AG08396 (cell line): ENCODE measurements at regions not wholly inside any gene's neighbourhood (a gene's known extent, or its start where the extent isn't known, plus 50 kb on each side); places are given as distances from the start of the nearest gene placed in this dataset.
"Not testable (repeated sequence)": the region's sequence is repeated elsewhere in the genome, so short reads cannot be mapped to it uniquely, and the experiment has no call there.

Experiments
- DNase-seq: peaks from one replicate; pipeline ENCODE4 v3.0.0; 2012; ENCODE audit warnings: low spot score, mixed read lengths

DNA sequence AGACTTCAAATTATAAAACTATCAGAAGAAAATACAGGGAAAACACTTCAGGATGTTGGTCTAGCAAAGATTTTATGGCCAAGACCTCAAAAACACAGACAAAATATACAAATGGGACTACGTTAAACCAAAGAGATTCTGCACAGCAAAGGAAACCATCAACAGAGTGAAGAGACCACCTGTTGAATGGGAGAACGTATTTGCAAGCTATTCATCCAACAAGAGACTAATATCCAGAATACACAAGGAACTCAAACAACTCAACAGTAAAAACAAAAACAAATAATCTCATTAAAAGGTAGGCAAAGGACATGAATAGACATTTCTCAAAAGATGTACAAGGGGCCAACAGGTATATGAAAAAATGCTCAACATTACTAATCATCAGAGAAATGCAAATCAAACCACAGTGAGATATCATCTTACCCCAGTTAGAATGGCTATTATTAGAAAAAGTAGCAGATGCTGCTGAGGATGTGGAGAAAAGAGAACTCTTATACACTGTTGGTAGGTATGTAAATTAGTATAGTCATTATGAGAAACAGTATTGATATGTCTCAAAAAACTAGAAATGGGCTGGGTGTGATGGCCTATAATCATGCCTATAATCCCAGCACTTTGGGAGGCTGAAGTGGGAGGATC is 112.6 kb downstream of the LRIG2 start:
- no peak for DNase-seq

DNA sequence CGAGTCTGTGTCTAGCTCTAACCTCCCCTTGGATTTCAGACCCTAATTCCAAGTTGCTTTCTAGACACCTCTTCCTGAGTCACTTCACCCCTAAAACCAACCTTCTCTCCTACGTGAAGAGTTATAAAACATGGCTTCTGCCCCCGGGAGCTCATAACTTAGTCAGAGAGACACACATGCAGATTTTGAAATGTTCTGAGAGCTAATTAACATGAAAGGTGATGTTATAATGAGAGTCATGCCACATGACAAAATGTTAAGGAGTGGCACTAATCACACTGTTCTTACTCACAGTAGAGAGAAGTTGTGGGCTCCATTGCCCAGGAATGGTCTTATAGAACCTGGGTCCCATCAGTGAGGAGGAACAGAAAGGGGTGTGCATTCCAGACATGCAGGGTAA is 117.1 kb downstream of the LRIG2 start:
- DNase-seq, result no peak

DNA sequence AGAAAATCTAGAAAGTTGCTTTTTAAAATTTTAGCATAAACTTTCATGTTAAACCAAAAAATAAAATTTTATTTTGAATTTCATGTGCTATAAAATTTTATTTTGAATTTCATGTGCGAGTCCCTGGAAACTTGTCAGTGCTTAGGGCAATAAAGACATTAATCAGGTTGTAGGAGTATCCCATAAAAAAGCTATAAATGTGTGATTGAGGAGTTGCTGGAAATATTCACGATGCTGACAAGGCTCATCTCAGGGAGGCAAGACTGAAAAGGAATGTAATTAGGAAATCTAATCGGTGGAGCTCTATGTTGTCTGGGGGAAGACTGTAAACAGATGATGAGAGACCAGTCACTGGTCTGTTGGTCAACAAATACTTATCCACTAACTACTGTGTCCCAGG is 117.9 kb downstream of the LRIG2 start:
- DNase-seq, result no peak

DNA sequence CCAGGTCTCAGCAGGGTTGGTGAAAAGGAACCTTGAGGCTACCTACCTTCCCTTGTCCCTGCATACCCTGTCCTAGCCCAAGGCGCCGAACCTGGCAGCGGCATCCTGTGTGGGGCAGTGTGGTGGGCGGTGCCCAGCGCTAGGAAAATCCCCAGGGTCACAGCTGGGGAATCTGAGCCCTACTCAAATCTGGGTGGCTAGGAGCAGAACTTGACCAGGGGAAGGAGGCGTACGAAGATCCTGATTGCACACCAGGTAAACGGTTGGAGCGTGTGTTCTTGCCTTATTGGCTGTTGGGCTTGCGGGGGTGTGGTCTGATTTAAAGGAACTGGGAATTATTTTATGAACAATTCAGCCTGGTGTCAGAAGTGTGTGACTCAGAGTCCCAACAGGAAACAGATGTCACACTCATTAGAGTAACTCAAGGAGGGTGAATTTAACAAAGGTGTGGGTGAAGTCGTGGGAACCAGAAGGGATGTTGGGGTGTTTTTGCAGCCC is 118.6 kb downstream of the LRIG2 start:
- DNase-seq, result no peak

DNA sequence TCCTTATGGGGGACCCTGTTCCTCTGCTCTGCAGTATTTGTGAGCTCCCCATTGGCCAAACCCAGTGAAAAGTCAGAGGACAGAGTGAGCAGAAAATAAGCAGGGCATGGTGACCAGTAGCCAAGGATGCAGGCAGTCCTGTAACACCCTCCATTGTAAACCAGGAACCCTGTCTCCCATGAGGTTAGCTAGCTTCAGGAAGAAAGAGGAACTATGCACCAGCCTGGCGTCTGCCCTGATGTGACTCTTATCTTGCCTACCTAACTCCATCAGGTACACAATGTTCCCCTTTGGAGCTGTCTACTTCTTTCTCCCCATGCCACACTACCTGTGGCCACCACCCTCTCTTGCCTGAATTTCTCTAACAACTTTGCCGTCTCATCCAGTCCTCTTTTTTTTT is 119.2 kb downstream of the LRIG2 start:
- no peak for DNase-seq

DNA sequence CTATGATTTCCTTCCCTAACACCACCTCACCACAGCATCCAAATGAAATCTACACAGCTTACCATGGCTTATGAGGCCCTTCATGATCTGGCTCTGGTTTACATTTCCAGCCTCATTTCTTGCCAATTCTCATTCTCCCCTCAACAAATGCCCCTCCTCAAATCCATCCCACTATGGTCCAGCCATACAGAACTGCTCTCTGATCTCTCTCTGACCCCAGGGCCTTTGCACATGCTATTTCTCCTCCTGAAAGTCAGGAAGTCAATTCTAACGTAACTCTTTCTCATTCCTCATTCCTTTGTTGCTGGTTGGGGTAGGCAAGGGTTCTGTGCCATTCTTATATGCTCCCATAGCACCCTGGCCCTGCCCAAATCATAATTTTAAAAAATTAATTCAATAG is 120.0 kb downstream of the LRIG2 start:
- no peak for DNase-seq

DNA sequence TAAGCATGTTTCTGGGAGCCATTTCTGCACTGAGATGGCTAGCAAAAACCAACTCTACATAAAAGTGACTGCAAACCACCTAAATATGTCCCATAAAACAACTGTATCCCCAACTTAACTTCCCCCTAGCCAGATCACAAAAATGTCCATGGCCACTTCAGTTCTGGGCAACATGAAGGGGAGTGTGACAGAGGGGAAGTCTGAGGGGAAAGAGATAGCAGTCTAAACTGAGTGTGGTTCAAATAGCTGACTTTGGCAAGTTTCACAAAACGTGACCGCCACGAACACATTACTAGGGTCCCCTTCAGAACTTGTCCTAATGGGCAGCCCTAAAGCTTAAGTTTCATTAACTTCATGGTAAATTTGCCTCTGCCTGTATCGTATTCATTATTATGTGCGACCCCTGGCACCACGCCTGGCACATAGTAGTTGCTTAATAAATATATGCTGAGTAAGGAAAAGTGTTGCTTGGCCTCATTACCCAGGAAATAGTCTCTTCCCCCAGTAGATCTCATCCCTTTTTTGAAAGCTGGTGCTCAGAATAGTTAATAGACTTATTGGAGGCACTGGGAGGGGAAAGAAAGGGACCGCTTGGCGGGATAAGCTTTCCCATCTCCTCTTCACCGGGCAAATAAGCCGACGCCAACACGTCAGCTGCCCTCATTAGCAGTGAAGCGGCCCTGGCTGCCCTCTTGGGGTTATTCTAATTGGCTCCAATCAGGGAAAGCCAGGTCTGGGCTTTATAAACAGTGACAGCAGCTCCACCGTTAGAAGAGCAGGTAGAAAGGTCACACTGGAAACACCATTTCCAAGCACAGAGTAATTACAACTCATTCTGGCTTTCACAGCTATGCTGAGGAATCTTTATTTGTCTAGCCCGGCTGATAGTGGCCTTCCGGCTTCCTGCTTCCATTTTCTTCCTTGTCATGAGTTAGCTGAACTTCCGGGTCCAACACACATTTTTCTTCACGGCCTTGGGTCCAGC is 122.1 kb downstream of the LRIG2 start:
- no peak for DNase-seq

DNA sequence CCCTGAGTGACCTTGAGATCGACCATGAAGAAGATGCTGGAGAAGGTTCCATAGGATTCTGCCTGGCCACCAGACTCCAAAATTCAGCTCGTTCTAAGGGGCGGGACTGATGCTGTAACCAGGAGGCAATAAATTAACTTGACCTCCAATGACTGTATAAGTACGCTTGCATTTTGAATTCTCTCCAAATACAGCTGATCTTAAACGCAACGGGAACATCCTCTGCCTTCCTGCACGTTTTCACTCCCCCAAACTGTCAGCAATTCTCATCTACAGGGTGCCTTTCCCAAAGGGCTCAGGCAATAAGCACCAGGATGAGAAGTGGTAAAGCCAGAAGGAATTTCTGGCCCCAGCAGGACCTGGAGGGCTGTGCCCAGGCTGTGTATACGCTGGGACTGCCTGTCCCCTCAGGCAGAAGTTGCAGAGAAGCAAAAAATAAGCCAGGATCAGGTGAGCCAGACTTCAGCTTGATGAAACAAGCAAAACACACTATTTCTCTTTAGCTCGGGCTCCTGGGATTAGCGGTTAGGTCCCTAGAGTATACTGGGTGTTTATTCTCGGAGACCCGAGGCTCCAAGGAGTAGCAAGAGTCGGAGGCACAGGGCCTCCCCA is 124.8 kb downstream of the LRIG2 start:
- no peak for DNase-seq

DNA sequence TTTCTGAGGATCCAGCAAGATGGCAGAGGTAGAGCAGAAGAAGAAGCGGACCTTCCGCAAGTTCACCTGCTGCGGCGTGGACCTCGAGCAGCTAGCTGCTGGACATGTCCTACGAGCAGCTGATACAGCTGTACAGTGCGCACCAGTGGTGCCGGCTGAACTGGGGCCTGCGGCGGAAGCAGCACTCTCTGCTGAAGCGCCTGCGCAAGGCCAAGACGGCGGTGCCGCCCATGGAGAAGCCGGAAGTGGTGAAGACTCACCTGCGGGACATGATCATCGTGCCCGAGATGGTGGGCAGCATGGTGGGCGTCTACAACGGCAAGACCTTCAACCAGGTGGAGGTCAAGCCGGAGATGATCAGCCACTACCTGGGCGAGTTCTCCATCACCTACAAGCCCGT is 125.8 kb downstream of the LRIG2 start:
- DNase-seq, result no peak

DNA sequence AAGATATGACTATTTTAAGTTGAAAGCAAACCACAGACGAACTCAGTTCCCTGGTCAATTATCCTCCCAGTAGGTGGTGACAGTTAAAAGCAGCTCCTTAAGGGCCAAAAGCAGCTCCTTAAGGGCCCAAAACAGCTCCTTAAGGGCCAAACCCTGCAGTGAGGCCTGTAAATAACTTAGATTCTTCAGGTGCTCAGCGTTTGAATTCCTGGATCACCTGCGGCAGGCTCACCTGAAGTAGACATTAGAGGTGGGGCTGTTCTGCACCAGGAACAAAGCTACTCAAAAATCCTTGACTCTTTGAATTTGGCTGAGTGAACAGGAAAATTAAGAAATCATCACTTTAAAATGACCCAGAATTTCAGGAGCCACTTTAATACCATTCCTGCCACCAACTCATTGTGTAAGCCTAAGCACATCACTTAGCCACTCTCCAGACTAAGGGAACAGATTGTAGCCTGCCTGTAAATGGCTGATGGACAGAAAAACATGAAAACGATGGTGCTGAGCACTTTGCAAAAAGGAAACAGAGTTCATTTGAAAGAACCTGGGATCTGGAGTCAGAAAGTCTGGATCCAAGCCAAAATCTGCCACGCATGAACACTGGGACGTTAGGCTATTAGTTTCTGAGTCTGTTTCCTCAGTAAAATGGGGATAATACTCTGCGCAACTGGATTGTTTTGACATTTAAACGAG is 126.9 kb downstream of the LRIG2 start:
- DNase-seq, result no peak

DNA sequence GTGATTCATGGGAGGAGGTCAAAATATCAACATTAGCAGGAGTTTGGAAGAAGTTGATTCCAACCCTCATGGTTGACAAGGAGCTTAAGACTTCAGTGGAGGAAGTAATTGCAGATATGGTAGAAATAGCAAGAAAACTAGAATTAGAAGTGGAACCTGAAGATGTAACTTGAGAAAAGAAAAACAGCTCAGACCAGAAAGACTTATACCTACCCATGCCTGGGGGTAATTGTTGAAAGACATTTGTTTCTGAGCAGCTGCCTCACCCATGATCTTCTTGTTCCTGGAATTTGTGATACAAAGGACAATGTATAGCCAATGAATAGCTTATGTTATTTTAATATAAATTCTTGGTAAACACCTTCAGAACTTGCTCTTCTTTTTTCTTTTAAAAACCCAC is 128.6 kb downstream of the LRIG2 start:
- DNase-seq, result no peak

DNA sequence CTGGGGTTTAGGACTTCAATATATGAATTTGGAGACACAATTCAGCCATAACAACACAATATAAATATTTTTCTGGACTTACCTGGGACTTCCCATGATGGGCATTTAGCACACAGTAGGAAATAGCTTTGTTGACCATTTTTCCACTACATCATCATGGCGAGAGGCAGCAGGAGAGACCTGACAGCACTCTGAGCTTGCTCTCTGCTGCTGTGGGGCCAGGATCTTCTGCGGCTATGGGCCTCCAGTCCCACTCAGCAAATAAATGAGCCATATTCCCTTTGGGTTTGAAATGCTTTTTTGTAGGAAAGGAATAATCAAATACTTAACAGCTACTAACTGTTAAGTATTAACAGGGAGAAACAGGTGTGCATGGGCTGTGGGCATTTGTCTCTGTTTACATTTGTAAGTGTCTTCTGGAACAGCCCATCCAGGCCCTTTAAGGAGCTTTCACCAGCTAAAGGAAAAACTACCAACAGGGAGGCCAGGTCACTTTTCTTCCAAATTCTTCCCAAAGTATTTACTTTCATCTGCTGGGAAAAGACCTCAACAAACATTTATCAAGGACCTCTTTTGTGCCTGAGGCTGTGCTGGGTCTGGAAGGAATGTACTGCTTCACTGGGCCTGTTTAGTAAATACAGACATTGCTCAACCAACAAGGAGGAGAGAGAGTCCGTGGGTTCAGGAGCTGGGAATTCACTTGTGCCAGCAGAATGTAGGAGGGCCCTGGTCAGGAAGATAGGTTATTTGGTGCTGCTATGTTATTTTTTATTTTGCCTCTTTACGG is 133.2 kb downstream of the LRIG2 start:
- no peak for DNase-seq

DNA sequence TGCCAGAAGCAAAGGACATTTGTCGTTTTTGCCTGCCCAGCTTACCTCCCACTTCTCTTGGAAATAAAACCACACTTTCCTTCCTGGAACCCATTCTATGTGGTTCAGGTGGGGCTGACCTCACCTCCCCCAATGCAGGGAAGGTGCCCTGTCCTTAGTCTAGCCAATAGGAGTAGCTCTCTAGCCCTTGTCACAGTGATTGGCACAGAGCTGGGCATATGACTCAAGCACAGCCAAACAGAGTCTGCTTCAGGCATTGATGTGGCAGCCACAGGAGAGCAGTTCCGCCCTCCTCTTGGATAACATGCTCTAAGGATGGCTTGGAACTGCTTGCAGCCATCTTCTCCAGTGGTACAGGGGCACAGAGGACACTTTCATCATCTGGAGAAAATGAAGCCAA is 134.0 kb downstream of the LRIG2 start:
- DNase-seq, result no peak

DNA sequence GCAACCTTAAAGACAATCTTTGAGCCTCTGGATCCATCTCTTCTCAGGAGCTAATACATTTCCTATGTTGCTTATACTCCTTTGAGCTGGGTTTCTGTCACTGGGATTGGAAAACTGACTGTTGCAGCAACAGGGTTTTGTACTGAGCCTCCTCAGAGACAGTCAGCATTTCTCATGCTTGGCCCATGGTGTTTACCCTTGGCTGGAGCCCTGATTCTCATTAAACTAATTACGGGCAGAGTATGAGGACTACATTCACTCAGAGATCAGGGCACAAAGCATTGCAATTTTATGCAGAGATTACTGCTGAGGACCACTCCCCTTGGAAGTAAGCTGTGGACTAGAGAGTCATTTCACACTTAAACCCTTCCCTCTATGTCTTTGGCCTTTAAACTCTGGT is 134.5 kb downstream of the LRIG2 start:
- DNase-seq, result no peak

DNA sequence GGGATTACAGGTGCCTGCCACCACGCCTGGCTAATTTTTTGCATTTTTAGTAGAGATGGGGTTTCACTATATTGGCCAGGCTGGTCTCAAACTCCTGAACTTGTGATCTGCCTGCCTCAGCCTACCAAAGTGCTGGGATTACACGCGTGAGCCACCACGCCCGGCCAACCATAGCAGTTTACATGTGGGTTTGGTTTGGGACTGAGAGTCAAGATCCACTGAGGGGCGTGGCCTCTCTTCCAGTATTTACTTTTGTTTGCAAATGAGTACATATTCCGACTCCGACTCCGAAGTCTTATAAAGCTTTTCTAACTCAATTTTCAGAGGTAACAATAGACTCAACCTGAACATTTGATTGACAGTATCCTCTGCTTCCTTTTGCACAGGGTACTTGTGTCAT is 135.4 kb downstream of the LRIG2 start:
- DNase-seq, result not testable (repeated sequence)

DNA sequence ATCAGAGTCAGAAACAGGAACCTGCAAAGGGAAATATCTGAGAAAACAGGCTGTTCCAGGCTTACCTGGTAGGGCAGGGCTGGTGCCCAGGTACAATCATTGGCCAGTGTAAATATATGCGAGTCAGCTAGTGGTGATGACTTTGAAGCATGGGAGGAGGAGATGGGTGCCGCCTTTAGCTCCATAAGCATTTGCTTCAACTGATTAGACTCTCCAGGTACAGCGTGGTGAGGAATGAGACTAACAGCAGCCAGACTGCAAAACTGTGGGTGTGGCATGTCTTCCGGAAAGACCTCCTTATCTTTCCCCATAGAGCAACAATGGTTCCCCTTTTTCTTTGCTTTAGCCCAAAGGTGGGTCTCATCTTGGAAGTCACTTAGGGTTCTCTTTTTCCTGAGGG is 137.2 kb downstream of the LRIG2 start:
- no peak for DNase-seq

DNA sequence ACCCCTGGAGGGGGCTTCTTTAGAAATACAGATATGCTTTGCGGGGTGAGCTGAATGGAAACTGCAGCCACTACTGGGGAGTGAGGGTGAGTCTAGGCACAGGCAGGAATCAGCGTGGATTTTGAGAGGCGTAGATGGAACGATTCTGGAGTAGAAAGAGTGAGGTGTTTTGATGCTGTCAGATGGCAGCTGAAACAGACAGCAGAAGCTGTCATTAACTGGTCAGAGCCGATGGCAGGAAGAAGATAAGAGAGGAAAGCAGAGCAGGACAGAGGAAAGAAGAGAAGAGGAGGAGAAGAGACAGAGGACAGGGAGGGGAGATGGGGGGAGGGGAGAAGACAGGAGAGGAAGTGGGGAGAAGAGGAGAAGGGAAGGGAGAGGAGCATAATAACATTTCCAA is 138.5 kb downstream of the LRIG2 start:
- DNase-seq, result no peak

DNA sequence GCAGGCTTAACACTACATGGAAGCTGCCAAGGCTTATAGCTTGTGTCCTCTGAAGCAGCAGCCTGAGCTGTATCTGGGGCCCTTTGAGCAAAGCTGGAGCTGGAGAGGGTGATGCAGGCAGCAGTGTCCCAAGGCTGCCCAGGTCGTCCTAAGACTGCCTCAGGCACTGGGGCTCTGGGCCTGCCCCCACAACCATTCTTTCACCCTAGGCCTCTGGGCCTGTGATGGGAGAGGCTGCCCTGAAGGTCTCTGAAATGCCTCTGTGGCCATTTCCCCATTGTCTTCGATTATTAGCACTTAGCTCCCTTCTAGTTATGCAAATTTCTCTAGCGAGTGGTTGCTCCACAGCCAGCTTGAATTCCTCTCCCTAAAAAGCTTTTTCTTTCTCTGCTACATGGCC is 142.0 kb downstream of the LRIG2 start:
- no peak for DNase-seq

DNA sequence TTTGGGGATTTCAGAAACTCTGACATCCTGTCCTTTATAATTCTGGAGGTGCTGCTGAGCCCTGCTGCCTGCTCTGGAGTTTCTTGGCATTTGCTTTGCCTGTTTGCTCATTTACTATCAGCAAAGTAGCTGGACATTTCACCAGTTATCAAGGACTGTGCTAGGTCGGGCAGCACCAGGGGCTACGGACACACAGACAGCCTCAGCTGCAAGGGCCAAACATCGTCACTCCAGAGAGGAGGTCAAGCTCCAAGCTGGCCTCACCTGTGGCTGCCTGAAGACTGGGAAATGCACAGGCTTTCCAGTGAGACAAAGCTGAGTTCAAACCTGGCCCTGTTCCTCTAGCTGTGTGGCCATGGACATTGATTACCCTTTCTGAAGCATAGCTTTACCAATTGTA is 143.7 kb downstream of the LRIG2 start:
- DNase-seq, result no peak

DNA sequence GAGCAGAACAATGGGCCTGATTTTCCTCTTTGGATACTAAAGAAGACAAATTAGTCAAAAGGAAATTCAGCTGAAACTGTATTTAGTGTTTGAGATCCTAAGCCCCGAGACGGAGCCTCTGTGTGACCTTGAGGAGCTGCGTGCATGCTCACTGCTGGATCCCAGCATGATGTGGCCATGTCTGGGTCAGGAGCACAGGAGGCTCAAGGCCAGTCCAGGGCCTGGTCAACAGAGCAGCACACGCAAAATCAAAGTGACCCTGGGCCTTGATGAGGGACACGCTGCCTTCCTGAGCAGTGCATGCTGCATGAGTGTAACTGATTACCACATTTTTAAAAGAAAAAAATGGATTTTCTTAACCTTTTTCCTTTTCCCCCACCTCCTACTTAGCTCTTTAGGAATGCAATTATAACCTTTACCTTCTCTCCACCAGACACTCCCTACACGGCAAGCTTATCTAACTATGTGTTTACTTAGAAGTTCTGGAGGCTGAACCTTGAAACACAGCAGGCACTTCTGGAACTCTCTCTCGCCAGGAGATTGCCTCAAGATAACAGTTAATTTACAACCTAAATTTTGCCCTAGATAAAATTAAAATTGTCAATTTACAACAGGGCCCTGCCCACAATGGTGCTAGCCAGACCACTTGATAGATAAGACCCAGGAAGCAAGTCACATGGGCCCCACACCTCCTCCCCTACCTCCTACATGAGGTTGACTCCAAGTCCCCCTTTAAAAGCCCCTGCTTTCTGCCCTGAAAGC is 144.6 kb downstream of the LRIG2 start:
- DNase-seq, result no peak

DNA sequence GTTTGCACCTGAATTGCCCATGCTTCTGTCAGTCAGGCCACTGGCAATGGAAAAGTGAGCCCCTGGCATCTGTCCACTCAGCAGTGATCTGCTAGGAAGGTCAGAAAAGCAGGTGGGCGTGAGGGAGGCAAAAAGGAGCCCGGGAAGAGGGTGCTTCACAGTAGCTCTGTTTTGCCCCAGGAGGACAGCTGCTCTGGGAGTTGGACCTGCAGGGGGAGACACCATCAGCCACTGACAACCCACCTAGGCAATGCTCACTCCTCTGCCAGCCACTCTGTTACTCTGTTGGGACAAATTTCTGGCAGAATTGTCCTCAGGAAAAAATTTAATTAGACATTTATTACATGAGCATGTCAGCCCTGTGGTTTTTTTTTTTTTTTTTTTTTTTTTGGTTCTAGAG is 146.4 kb downstream of the LRIG2 start:
- no peak for DNase-seq
